Urinary bladder (tissue), 3 donors: ENCODE measurements at regions not wholly inside any gene's neighbourhood (a gene's known extent, or its start where the extent isn't known, plus 50 kb on each side); places are given as distances from the start of the nearest gene placed in this dataset.

Experiments used
- DNase-seq: peaks from one replicate; pipeline ENCODE4 v3.0.0-alpha.2; 2015; ENCODE audit errors: extremely low spot score
- H3K27ac ChIP-seq: one replicate; pipeline ENCODE4 v1.5.1; 2013; ENCODE audit warnings: low read depth, mild to moderate bottlenecking, moderate library complexity
- H3K36me3 ChIP-seq: one replicate; pipeline ENCODE4 v1.6.1; 2013; ENCODE audit warnings: mild to moderate bottlenecking, moderate library complexity; ENCODE audit not compliant: insufficient read depth
- H3K4me1 ChIP-seq: one replicate; pipeline ENCODE4 v1.6.1; 2013; ENCODE audit warnings: mild to moderate bottlenecking, moderate library complexity; ENCODE audit not compliant: insufficient read depth
- H3K4me3 ChIP-seq: one replicate; pipeline ENCODE4 v1.5.1; 2013; ENCODE audit warnings: low read depth, low read length
- WGBS: extraction: QIAGEN DNeasy Blood & Tissue Kit; methylation state at CpG from one replicate; pipeline ENCODE4 v1.1.7; 2013; 5-methylcytosine and 5-hydroxymethylcytosine counted together
- donor health status: healthy with polysubstance abuse.
- donor health status: healthy.

GRCh38 chr5:8788246-8788645 is 757.6 kb downstream of the SEMA5A start:
- no peak for DNase-seq
- H3K4me1 ChIP-seq, result no peaks in the 10 kb centered on the region
- no peak overlapping the region for H3K4me3 ChIP-seq
- no peak overlapping the region for H3K27ac ChIP-seq
- H3K36me3 ChIP-seq, result no peaks in the 10 kb centered on the region
- WGBS, result 63% methylated on average over 3 of the region's 3 CpGs

GRCh38 chr5:8805653-8806052 is 740.2 kb downstream of the SEMA5A start:
- H3K36me3 ChIP-seq, result no peaks in the 10 kb centered on the region
- H3K27ac ChIP-seq, result no peak overlapping the region
- DNase-seq, result no peak
- H3K4me1 ChIP-seq, result no peaks in the 10 kb centered on the region
- no peak overlapping the region for H3K4me3 ChIP-seq

DNA sequence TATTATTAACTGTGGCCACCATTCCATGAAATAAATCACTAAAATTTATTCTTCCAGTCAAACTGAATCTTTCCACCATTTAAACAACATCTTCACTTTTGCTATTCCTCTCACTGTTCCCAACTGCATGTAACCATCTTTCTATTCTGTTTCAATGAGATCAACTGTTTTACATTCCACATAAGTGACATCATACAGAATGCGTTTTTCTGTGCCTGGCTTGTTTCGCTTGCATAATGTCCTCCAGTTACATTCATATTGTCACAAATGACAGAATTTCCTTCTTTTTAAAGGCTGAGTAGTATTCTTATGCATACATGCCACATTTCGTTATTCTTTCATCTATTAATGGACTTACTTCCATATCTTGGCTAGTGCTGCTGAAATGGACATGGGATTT is 738.2 kb downstream of the SEMA5A start:
- Histone ChIP-seq H3K27ac (no peak overlapping the region), H3K4me3 (no peak overlapping the region), H3K4me1 (no peaks in the 10 kb centered on the region), H3K36me3 (no peaks in the 10 kb centered on the region)
- no peak for DNase-seq
- 44% methylated on average over 3 of the region's 3 CpGs for WGBS

DNA sequence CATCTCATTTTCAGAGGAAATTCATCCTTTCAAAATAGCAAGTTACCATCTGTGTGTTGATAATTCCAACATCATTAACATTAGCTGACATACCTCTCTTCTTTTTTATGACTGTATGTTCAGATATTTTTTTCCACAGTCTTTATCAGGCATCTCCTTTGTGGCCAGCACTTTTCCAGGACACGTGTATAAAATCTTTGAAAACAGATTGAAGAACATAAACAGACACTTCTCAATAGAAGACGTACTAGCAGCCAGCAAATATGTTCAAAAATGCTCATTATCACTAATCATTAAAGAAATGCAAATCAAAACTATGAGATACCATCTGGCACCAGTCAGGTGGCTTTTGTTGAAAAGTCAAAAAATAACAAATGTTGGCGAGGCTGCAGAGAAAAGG is 734.3 kb downstream of the SEMA5A start:
- WGBS, result 38% methylated on average over 3 of the region's 3 CpGs
- Histone ChIP-seq H3K4me3 (no peak overlapping the region), H3K27ac (no peak overlapping the region), H3K4me1 (no peaks in the 10 kb centered on the region), H3K36me3 (no peaks in the 10 kb centered on the region)
- DNase-seq, result no peak

DNA sequence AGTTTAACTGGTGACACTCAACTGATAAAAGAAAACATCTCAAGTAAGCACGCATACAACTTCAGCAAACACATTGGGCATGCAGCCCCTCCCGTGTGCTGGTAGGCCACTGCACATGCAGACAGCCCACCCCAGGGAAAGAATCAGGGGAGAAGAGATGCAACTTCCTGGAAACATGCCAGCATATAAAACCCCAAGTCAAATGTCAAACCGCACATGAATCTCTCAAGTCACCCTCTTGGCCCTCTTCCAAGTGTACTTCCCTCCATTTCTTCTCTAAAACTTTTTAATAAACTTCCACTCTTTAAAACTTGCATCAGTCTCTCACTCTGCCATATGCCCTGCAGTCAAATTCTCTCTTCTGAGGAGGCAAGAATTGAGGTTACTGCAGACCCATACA is 732.7 kb downstream of the SEMA5A start:
- Histone ChIP-seq H3K27ac (no peak overlapping the region), H3K36me3 (no peaks in the 10 kb centered on the region), H3K4me1 (no peaks in the 10 kb centered on the region), H3K4me3 (no peak overlapping the region)
- DNase-seq, result no peak
- 66% methylated on average over 3 of the region's 3 CpGs for WGBS

- H3K36me3 ChIP-seq, result no peaks in the 10 kb centered on the region
- H3K4me1 ChIP-seq, result no peaks in the 10 kb centered on the region
- DNase-seq, result no peak
- no peak overlapping the region for H3K4me3 ChIP-seq
- no peak overlapping the region for H3K27ac ChIP-seq
Measured at GRCh38 chr5:8814105-8814504, 731.8 kb downstream of the SEMA5A start.

DNA sequence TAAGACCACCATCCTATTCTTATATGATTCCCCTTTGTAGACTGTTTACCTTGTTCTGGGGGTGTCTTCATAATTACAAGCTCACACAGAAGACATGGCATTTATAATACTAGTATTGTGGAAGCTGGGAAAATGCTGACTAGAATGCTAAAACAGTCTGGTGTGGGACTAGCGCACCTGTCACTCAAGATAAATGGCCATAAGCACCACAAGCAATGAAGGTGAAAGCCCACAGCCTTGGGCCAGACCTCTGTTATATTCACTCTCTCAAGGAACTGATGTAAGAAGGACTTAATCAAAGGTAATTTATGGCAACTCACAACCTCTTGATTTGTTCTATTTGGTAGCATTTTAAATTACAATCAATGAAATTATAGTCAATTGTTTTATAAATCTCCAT is 721.5 kb downstream of the SEMA5A start:
- Histone ChIP-seq H3K4me1 (no peaks in the 10 kb centered on the region), H3K27ac (no peak overlapping the region), H3K4me3 (no peak overlapping the region), H3K36me3 (no peaks in the 10 kb centered on the region)
- 95% methylated on average over 1 of the region's 1 CpG for WGBS
- DNase-seq, result no peak

DNA sequence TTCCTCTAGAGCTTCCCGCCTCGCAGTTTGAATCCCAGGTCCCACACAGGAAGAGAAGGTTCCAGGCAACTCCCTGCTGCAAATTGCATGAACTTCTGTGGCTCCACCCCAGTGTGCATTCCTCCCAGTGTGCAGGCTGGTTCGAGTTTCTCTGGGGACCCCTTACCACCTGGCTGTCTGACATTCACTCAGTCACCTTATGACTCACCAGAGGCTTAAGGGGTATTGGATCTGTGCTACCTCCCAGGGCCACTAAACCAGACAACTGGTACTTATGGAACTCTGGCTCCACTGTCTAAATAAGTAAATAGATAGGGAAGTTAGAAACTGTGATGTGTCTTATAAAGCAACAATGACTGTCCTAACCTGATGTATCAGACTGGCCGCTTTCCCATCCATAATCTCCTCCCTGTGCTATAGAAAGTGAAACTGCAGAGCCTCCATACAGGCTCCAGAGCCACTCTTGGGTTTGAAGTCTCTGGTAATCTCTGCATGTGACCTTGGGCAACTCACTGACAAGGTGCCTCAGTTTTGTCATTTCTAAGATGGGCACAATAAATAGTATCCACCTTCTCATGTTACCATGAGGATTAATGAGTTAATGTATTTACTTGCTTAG is 720.6 kb downstream of the SEMA5A start:
- Histone ChIP-seq H3K27ac (no peak overlapping the region), H3K36me3 (no peaks in the 10 kb centered on the region), H3K4me1 (no peaks in the 10 kb centered on the region), H3K4me3 (no peak overlapping the region)
- DNase-seq, result no peak
- 77% methylated on average over 4 of the region's 4 CpGs for WGBS

DNA sequence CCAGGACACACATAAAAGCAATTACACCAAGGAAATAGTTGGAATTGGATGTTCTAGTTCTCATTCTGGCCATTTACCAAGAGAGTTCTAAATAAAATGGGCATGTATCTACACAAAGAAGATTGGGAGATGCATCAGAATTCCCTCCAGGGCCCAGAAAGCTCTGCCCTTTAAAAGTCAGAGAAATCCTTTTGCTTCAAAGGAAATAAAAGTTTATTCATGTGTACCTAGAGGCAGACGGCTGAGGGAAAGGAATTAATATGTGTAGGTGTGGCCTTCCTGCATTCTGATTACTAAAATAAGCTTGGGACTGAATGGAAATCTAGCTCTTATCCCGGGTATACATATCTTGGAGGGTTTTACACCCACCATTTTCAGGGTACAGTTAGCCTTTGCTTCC is 719.4 kb downstream of the SEMA5A start:
- no peak for DNase-seq
- no peak overlapping the region for H3K27ac ChIP-seq
- 61% methylated on average over 2 of the region's 2 CpGs for WGBS

GRCh38 chr5:8827696-8828095 is 718.2 kb downstream of the SEMA5A start:
- Histone ChIP-seq H3K36me3 (no peaks in the 10 kb centered on the region), H3K27ac (no peak overlapping the region), H3K4me1 (no peaks in the 10 kb centered on the region), H3K4me3 (no peak overlapping the region)
- WGBS, result 67% methylated on average over 4 of the region's 4 CpGs
- DNase-seq, result no peak

More for the DNA sequence above, 719.4 kb downstream of the SEMA5A start:
- Histone ChIP-seq H3K4me1 (no peaks in the 10 kb centered on the region), H3K36me3 (no peaks in the 10 kb centered on the region), H3K4me3 (no peak overlapping the region)

GRCh38 chr5:8828596-8829322 is 717.1 kb downstream of the SEMA5A start:
- whole genome bisulfite sequencing, result 94% methylated on average over 2 of the region's 2 CpGs
- Histone ChIP-seq H3K27ac (no peak overlapping the region), H3K4me1 (no peaks in the 10 kb centered on the region), H3K4me3 (no peak overlapping the region), H3K36me3 (no peaks in the 10 kb centered on the region)
- no peak for DNase-seq

DNA sequence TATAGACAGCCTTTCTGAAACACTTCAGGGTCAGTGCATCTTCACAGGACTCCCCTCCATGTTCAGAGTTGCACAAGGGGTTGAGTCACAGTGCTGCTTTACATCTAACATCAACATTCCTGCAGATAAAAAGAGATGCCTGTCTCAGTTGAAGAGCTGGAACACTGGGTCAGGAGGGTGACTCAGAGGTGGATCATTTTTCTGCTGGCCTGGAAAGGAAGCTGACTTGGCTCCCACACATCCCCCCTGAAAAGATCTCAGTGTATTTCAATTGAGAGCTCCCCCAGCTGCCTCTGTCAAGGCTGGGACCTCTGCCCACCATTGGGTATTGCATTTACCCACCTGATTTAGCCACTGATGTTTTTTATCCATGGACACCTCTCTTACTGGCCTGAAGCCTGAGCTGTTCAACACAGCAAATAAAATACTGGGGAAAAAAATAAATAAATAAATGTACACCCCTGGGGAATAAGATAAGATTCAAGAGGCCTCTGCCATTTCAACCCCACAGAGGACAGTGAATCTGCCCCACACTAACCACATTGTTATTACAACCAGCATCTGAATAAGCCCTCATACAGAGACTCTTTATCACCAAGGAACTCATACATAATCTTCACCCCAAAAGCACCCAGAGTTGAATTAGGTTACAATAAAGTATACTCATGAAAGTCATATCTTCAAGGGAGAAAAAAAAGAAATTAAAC is 716.4 kb downstream of the SEMA5A start:
- no peak for DNase-seq
- no peaks in the 10 kb centered on the region for H3K4me1 ChIP-seq
- no peak overlapping the region for H3K27ac ChIP-seq
- no peaks in the 10 kb centered on the region for H3K36me3 ChIP-seq
- no peak overlapping the region for H3K4me3 ChIP-seq

GRCh38 chr5:8831251-8831650 is 714.6 kb downstream of the SEMA5A start:
- 83% methylated on average over 3 of the region's 3 CpGs for WGBS
- DNase-seq, result no peak
- no peaks in the 10 kb centered on the region for H3K36me3 ChIP-seq
- H3K27ac ChIP-seq, result no peak overlapping the region
- H3K4me3 ChIP-seq, result no peak overlapping the region
- H3K4me1 ChIP-seq, result no peaks in the 10 kb centered on the region

- Histone ChIP-seq H3K27ac (no peak overlapping the region), H3K36me3 (no peaks in the 10 kb centered on the region), H3K4me1 (no peaks in the 10 kb centered on the region), H3K4me3 (no peak overlapping the region)
- no peak for DNase-seq
- WGBS, result 71% methylated on average over 1 of the region's 1 CpG
Measured at GRCh38 chr5:8831854-8832253, 714.0 kb downstream of the SEMA5A start.
